ENCODE measurements at regions not wholly inside any gene's neighbourhood (a gene's known extent, or its start where the extent isn't known, plus 50 kb on each side); places are given as distances from the start of the nearest gene placed in this dataset.

GRCh38 chr4:96730432-96730831 lies 890.5 kb downstream of the PDHA2 start:
- no peak for FAIRE-seq
- TF ChIP-seq POLR2A (IDR thresholded peaks at IDR 0.05; ENCODE audit: low read depth, low read length): no peak
- no peak for TF ChIP-seq MYC (IDR thresholded peaks at IDR 0.05; ENCODE audit: low read depth, low read length)
- TF ChIP-seq MAX (IDR thresholded peaks at IDR 0.05; ENCODE audit: insufficient read depth, insufficient read length): no peak
- no peak for TF ChIP-seq FOS (IDR thresholded peaks at IDR 0.05; ENCODE audit: borderline replicate concordance, insufficient read depth, low read length)
- no peak for TF ChIP-seq GATA2 (IDR thresholded peaks at IDR 0.05; ENCODE audit: insufficient read depth, insufficient read length, low read depth, low read length)
- TF ChIP-seq, protein P1, sequence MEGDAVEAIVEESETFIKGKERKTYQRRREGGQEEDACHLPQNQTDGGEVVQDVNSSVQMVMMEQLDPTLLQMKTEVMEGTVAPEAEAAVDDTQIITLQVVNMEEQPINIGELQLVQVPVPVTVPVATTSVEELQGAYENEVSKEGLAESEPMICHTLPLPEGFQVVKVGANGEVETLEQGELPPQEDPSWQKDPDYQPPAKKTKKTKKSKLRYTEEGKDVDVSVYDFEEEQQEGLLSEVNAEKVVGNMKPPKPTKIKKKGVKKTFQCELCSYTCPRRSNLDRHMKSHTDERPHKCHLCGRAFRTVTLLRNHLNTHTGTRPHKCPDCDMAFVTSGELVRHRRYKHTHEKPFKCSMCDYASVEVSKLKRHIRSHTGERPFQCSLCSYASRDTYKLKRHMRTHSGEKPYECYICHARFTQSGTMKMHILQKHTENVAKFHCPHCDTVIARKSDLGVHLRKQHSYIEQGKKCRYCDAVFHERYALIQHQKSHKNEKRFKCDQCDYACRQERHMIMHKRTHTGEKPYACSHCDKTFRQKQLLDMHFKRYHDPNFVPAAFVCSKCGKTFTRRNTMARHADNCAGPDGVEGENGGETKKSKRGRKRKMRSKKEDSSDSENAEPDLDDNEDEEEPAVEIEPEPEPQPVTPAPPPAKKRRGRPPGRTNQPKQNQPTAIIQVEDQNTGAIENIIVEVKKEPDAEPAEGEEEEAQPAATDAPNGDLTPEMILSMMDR (IDR thresholded peaks at IDR 0.05; ENCODE audit: extremely low read depth in 1 of 2, insufficient read depth in 1 of 2, low read depth in 1 of 2, low read length in 2 of 2): no peak
- no peak for TF ChIP-seq POLR2AphosphoS5 (IDR thresholded peaks at IDR 0.05; ENCODE audit: insufficient read depth, low read depth, low read length)
- TF ChIP-seq EZH2 (IDR thresholded peaks at IDR 0.05; ENCODE audit: borderline replicate concordance, low read depth, low read length, severe bottlenecking): no peak
- TF ChIP-seq JUN (IDR thresholded peaks at IDR 0.05; ENCODE audit: borderline replicate concordance, insufficient read depth, insufficient read length, low read depth): no peak
- H3K4me2 ChIP-seq (ENCODE audit: insufficient read depth, low read length): no peak overlapping the region

More at GRCh38 chr4:96730432-96730831, 890.5 kb downstream of the PDHA2 start:
- Histone ChIP-seq H2AFZ (ENCODE audit: low read depth, low read length) (no peak overlapping the region), H4K20me1 (replicated peaks; ENCODE audit: control insufficient read depth, extremely low read depth, insufficient read depth, low read length) (no peaks in the 10 kb centered on the region), H3K27ac (ENCODE audit: insufficient read depth, low read depth, low read length) (no peak overlapping the region), H3K9ac (replicated peaks; ENCODE audit: extremely low read depth, insufficient read depth, low read length) (no peak overlapping the region), H3K36me3 (ENCODE audit: control insufficient read depth in 2 of 2, extremely low read depth in 1 of 2, insufficient read depth in 2 of 2, low read length in 2 of 2) (no peaks in the 10 kb centered on the region), H3K4me1 (ENCODE audit: control insufficient read depth, extremely low read depth, insufficient read depth, low read length) (no peaks in the 10 kb centered on the region), H3K4me3 (replicated peaks in 1 of 3; ENCODE audit: insufficient read depth in 1 of 3, low read depth in 1 of 3, low read length in 3 of 3) (no peak overlapping the region), H3K9me3 (replicated peaks; ENCODE audit: control insufficient read depth, insufficient read depth, low read length) (no peaks in the 10 kb centered on the region), H3K27me3 (ENCODE audit: control insufficient read depth in 2 of 2, insufficient read depth in 2 of 2, low read length in 2 of 2) (no peaks in the 10 kb centered on the region), H3K9me1 (replicated peaks; ENCODE audit: control insufficient read depth, extremely low read depth, insufficient read depth, low read length) (no peaks in the 10 kb centered on the region), H3K79me2 (ENCODE audit: control insufficient read depth, insufficient read depth, low read length) (no peaks in the 10 kb centered on the region)
- dilution Hi-C loops (cut with MboI; ENCODE audit: extremely low pct_ligation_motif_present, low sequenced_read_pairs): no loop called here
- ChIA-PET POLR2A (no interaction called here), CTCF (interaction anchor here (1.5 kb wide), 1 partner anchor 18 kb away, joined by 3 read pairs; no protein-coding TSS in a partner anchor)
- DNase-seq (ENCODE audit: low read depth, low spot score): no peak
- BruUV-seq (replicated peaks): no TSS peak
- intact Hi-C loops (cut with micrococcal nuclease): no loop called here
